ENCODE measurements at regions not wholly inside any gene's neighbourhood (a gene's known extent, or its start where the extent isn't known, plus 50 kb on each side); places are given as distances from the start of the nearest gene placed in this dataset.

- intact Hi-C loops (cut with DNase I) = no loop called here
- DNase-seq = no peak
- no peak for ATAC-seq
Measured at GRCh38 chr9:18182636-18183035, 291.3 kb upstream of the ADAMTSL1 start.

- DNase-seq = no peak
- intact Hi-C loops (cut with DNase I) = no loop called here
Measured at GRCh38 chr9:18183974-18184373, 290.0 kb upstream of the ADAMTSL1 start.

GRCh38 chr9:18184401-18184800, 289.6 kb upstream of the ADAMTSL1 start:
- intact Hi-C loops (cut with DNase I) = no loop called here
- ATAC-seq (peak; percentile 23 to 39), DNase-seq (no peak)

More at GRCh38 chr9:18183974-18184373, 290.0 kb upstream of the ADAMTSL1 start:
- ATAC-seq = peak in 1 of 2 donors; percentile 38

GRCh38 chr9:18185196-18185595, 288.8 kb upstream of the ADAMTSL1 start:
- DNase-seq (no peak), ATAC-seq (peak in 1 of 2 donors; percentile 56)
- intact Hi-C loops (cut with DNase I) = no loop called here

DNA sequence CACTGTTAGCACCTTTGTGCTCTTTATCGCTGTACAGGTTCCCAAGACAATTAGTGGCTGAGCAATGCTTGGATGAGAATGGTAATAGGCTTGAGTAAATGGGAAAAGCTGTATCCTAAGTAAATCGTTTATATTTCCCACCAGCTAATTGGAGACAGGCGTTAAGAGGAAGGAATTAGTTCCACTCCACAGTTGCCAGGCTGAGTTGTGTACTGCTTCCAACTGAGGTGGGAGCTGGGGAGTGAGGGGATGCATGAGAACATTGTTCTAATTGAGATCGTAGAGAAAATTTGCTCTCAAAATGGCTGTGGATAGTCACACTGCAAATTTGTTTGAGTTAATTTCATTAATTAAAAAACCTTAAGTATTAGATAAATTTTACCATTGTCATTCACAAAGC, 285.0 kb upstream of the ADAMTSL1 start:
- ATAC-seq (no peak), DNase-seq (no peak)
- intact Hi-C loops (cut with DNase I) = no loop called here

- intact Hi-C loops (cut with DNase I) = no loop called here
- no peak for ATAC-seq
Measured at GRCh38 chr9:18189871-18190670, 283.9 kb upstream of the ADAMTSL1 start.

GRCh38 chr9:18190671-18191374, 283.1 kb upstream of the ADAMTSL1 start:
- no peak for ATAC-seq
- intact Hi-C loops (cut with DNase I) = no loop called here
- DNase-seq = no peak

More at GRCh38 chr9:18189871-18190670, 283.9 kb upstream of the ADAMTSL1 start:
- DNase-seq = no peak

- DNase-seq (no peak), ATAC-seq (no peak)
- intact Hi-C loops (cut with DNase I) = no loop called here
Measured at GRCh38 chr9:18194316-18194715, 279.6 kb upstream of the ADAMTSL1 start.

- intact Hi-C loops (cut with DNase I) = no loop called here
- ATAC-seq = no peak
- no peak for DNase-seq
Measured at GRCh38 chr9:18195223-18195622, 278.7 kb upstream of the ADAMTSL1 start.

DNA sequence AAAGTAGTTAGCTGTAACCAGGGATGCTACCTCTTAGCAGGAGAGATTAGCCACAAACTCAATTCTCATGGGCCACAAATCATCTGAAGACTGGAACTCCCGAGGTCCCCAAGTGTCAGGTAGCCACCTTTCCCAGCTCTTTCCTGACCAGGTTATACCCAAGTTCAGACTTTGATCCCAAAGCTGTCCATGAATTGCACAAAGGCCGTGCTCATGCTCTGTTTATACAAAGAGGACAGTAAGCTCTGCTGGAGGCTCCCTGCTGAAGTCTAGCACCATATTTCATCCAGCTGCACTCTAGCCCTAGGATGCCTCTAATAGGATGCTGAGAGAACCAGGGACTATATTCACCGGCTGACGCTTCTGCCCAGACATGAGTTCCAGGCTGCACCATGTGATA, 271.0 kb upstream of the ADAMTSL1 start:
- ATAC-seq = no peak
- intact Hi-C loops (cut with DNase I) = loop anchor here in 1 of 2 donors (10.0 kb wide), 1 partner anchor 48 kb away; no protein-coding TSS in a partner anchor
- DNase-seq = no peak

DNA sequence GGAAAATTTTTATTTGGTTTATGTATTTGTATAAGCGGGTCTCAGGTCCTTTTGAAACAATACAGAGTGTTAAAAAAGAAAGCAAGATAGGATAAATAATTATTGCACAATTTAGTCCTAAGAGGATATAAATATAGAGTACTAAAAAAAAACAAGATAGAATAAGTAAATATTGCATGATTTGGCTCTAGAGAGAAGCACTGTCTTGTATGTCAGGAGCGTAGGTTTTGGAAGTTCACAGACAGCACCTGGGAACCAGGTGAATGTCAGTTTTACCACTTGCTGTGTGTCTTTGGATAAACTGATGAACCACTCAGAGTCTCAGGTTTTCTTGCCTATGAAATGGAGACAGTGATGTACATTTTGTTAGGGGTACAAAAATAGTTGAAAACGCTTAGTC, 266.2 kb upstream of the ADAMTSL1 start:
- intact Hi-C loops (cut with DNase I) = loop anchor here (2.0 to 10.0 kb wide), 2 partner anchors 53 to 397 kb away; no protein-coding TSS in a partner anchor
- ATAC-seq (no peak), DNase-seq (no peak)

GRCh38 chr9:18208166-18209059, 265.5 kb upstream of the ADAMTSL1 start:
- intact Hi-C loops (cut with DNase I) = loop anchor here (2.0 to 10.0 kb wide), 2 partner anchors 54 to 398 kb away; no protein-coding TSS in a partner anchor
- DNase-seq = peak; percentile 41
- ATAC-seq = peak; percentile 43 to 59

DNA sequence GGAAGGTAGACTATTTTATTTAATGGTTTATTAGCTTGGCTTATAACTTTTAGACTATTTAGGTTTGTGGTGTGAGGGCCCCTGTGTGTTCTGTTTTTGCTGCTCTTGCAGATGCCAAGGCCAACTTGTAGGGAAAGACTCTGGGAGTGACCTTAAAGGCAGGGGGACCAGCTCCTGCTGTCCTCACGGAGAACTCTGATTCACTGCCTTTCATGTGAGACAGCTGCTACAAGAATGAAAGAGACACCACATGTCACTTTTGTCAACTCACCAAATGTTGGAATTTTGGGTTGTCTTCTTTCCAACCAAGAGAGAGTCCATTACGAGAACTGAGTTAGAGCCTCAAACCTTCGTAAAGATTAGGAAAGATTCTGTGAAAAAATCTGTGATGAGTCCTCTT, 258.3 kb upstream of the ADAMTSL1 start:
- no peak for ATAC-seq
- intact Hi-C loops (cut with DNase I) = loop anchor here (5.0 to 10.0 kb wide), 3 partner anchors 401 to 688 kb away; no protein-coding TSS in a partner anchor
- no peak for DNase-seq

- DNase-seq (no peak), ATAC-seq (no peak)
- intact Hi-C loops (cut with DNase I) = loop anchor here (5.0 to 10.0 kb wide), 3 partner anchors 402 to 689 kb away; no protein-coding TSS in a partner anchor
Measured at GRCh38 chr9:18216376-18216775, 257.6 kb upstream of the ADAMTSL1 start.

GRCh38 chr9:18228101-18228500, 245.9 kb upstream of the ADAMTSL1 start:
- intact Hi-C loops (cut with DNase I) = no loop called here
- no peak for DNase-seq
- ATAC-seq = no peak

- intact Hi-C loops (cut with DNase I) = no loop called here
- ATAC-seq = no peak
Measured at GRCh38 chr9:18229992-18230676, 243.8 kb upstream of the ADAMTSL1 start.

DNA sequence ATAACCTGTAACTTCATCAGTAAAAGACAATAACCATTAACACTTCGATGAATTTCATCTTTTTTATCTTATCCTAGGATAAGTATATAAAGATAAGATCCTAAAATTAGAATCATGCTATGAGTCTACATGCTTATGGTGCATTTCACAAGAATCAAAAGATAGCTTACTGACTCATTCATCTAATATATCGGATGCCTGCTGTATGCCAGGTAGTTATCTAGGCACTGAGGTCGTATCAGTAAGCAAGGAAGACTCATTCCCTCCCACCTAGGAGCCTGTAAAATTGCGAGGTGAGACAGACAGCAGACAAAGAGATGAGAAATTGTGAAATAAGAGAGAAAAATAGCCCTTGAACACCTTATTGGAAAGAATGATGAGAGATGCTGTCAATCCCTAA, 240.6 kb upstream of the ADAMTSL1 start:
- DNase-seq = no peak
- intact Hi-C loops (cut with DNase I) = no loop called here
- peak in 1 of 2 donors; percentile 90 for ATAC-seq

More at GRCh38 chr9:18229992-18230676, 243.8 kb upstream of the ADAMTSL1 start:
- DNase-seq = no peak

- DNase-seq (no peak), ATAC-seq (no peak)
- intact Hi-C loops (cut with DNase I) = no loop called here
Measured at GRCh38 chr9:18233776-18234445, 240.0 kb upstream of the ADAMTSL1 start.
